ENCODE measurements at regions not wholly inside any gene's neighbourhood (a gene's known extent, or its start where the extent isn't known, plus 50 kb on each side); places are given as distances from the start of the nearest gene placed in this dataset.

- Histone ChIP-seq H4K5ac (ENCODE audit: insufficient read length, low read depth, low read length) (no peak overlapping the region), H3K27ac (ENCODE audit: insufficient read length, low read depth, low read length) (no peak overlapping the region), H3T11ph (ENCODE audit: low read length) (no peak overlapping the region), H4K91ac (ENCODE audit: insufficient read length, low read depth, low read length) (no peak overlapping the region), H2BK20ac (ENCODE audit: low read depth, low read length, poor library complexity, severe bottlenecking) (no peak overlapping the region), H2AFZ (ENCODE audit: low read length) (no peak overlapping the region), H3K4me1 (ENCODE audit: insufficient read depth, low read length) (no peaks in the 10 kb centered on the region; the same call in 1 of the 2 replicates), H3K14ac (ENCODE audit: insufficient read depth, low read length) (no peak overlapping the region), H3K23me2 (ENCODE audit: insufficient read length, low read depth, low read length, poor library complexity, severe bottlenecking) (no peaks in the 10 kb centered on the region), H3K27me3 (ENCODE audit: insufficient read depth, low read length) (no peaks in the 10 kb centered on the region), H4K20me1 (ENCODE audit: control insufficient read depth, insufficient read depth, insufficient read length) (no peaks in the 10 kb centered on the region), H3K4ac (ENCODE audit: low read depth, low read length) (no peak overlapping the region), H4K8ac (replicated peaks; ENCODE audit: insufficient read length, low read depth, low read length) (no peak overlapping the region), H3K79me1 (ENCODE audit: insufficient read depth, low read depth, low read length, poor library complexity, severe bottlenecking) (no peaks in the 10 kb centered on the region), H2BK120ac (ENCODE audit: low read depth, low read length, poor library complexity, severe bottlenecking) (no peak overlapping the region), H3K18ac (ENCODE audit: insufficient read length, low read depth, low read length) (no peak overlapping the region), H2BK12ac (ENCODE audit: insufficient read length, low read depth, low read length) (no peak overlapping the region), H3K56ac (ENCODE audit: insufficient read length, low read depth, low read length) (no peak overlapping the region), H3K23ac (ENCODE audit: insufficient read length, low read depth, low read length) (no peak overlapping the region), H3K4me2 (ENCODE audit: insufficient read depth, insufficient read length, low read length) (no peak overlapping the region), H2BK5ac (ENCODE audit: insufficient read length, low read length) (no peak overlapping the region), H3K79me2 (ENCODE audit: insufficient read depth, low read length) (no peaks in the 10 kb centered on the region), H3K9me3 (ENCODE audit: control insufficient read depth, low read depth, low read length) (no peaks in the 10 kb centered on the region), H2AK5ac (ENCODE audit: insufficient read length, low read length) (no peak overlapping the region), H3K9ac (ENCODE audit: extremely low read depth, insufficient read length, low read length) (no peak overlapping the region), H2BK15ac (ENCODE audit: low read depth, low read length) (no peak overlapping the region)
- H3K9me3 Mint-ChIP-seq: no peaks in the 10 kb centered on the region
- no peaks in the 10 kb centered on the region for H3K27me3 Mint-ChIP-seq (ENCODE audit: low read depth)
- DNase-seq: no peak
- H3K36me3 Mint-ChIP-seq (ENCODE audit: insufficient read depth in 1 of 3, low read depth in 3 of 3): 0 out of 7 replicates have a peak, but pooled peaks cover 0 to 8% (median 0%) of the 10 kb centered on the region in 3 experiments
- TF ChIP-seq CTCF (conservative IDR thresholded peaks at IDR 0.05): no peak
- no peak overlapping the region for H3K4me3 Mint-ChIP-seq
- H3K27ac Mint-ChIP-seq: no peak overlapping the region
- H3K4me1 Mint-ChIP-seq: peaks cover 10 to 12% of the 10 kb centered on the region in 2 experiments
Measured at GRCh38 chr6:48311301-48311700, 200.3 kb upstream of the PTCHD4 start.

All from H9 (cell line).